ENCODE measurements at regions not wholly inside any gene's neighbourhood (a gene's known extent, or its start where the extent isn't known, plus 50 kb on each side); places are given as distances from the start of the nearest gene placed in this dataset.

- Histone ChIP-seq H3K36me3 (ENCODE audit: control insufficient read depth, insufficient read depth, low read length) (no peaks in the 10 kb centered on the region), H3K27me3 (ENCODE audit: control insufficient read depth, insufficient read depth, low read length) (no peaks in the 10 kb centered on the region), H3K4me3 (ENCODE audit: low read length) (no peak overlapping the region)
Observed at GRCh38 chr9:21567926-21568325, 85.8 kb upstream of the IFNE start.

DNA sequence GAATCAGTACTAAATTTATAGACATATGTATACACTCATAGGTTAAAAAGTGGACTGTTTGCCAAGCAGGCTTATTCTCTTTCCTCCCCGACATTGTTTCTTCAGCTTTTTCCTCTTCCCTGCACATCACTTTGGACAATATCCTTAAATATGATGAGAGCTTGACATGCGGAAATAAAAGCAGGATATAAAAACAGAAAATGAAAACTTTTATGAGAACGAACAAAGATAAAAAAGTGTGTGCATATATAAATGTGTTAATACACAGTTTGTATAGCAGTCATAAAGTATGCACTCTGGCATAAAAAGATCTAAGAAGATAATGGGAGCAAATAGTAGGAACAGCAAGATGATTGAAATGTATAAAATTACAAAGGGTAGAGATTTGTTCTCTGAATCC, 86.4 kb upstream of the IFNE start:
- Histone ChIP-seq H3K27me3 (ENCODE audit: control insufficient read depth, insufficient read depth, low read length) (no peaks in the 10 kb centered on the region), H3K9ac (ENCODE audit: low read length) (no peak overlapping the region)

More at GRCh38 chr9:21567926-21568325, 85.8 kb upstream of the IFNE start:
- Histone ChIP-seq H3K9ac (ENCODE audit: low read length) (no peak overlapping the region), H3K9me3 (ENCODE audit: control insufficient read depth, low read length) (no peaks in the 10 kb centered on the region), H3K4me1 (ENCODE audit: control insufficient read depth, insufficient read depth, low read length) (no peaks in the 10 kb centered on the region)

GRCh38 chr9:21569721-21570120, 87.6 kb upstream of the IFNE start:
- H3K4me3 ChIP-seq (ENCODE audit: low read length) = no peak overlapping the region
- no peaks in the 10 kb centered on the region for H3K36me3 ChIP-seq (ENCODE audit: control insufficient read depth, insufficient read depth, low read length)
- no peaks in the 10 kb centered on the region for H3K27me3 ChIP-seq (ENCODE audit: control insufficient read depth, insufficient read depth, low read length)
- no peak overlapping the region for H3K9ac ChIP-seq (ENCODE audit: low read length)
- no peaks in the 10 kb centered on the region for H3K4me1 ChIP-seq (ENCODE audit: control insufficient read depth, insufficient read depth, low read length)
- no peaks in the 10 kb centered on the region for H3K9me3 ChIP-seq (ENCODE audit: control insufficient read depth, low read length)

More for the DNA sequence above, 86.4 kb upstream of the IFNE start:
- H3K36me3 ChIP-seq (ENCODE audit: control insufficient read depth, insufficient read depth, low read length) = no peaks in the 10 kb centered on the region
- H3K4me1 ChIP-seq (ENCODE audit: control insufficient read depth, insufficient read depth, low read length) = no peaks in the 10 kb centered on the region
- H3K4me3 ChIP-seq (ENCODE audit: low read length) = no peak overlapping the region
- no peaks in the 10 kb centered on the region for H3K9me3 ChIP-seq (ENCODE audit: control insufficient read depth, low read length)

DNA sequence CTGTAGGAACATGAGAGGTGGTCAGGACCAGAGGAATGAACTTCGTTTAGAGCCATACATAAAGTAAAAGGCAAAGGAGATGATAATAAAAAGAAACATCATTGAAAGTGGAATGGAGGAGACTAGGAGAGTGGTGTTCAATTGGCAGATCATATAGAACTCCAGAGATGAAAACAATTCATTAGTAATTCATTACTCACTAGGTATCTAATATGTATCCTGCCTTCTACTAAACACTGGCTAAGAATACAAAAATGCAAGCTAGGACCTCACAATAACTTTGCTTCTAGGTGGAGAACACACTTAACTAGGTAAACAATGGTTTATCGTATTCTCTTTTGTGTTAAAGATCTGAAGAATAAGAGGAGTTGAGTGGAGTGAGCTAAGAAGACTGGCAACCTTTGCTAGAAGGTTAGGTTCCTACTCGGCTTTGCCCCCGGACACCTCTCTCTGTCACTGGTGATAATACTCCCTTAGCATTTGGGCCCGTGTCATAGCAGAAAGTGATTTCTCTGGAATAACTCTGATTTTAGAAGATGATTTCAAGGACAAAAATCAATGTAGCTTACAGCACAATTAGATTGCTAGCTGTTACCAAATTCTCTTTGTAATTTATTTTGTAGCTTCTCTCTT, 88.6 kb upstream of the IFNE start:
- Histone ChIP-seq H3K27me3 (ENCODE audit: control insufficient read depth, insufficient read depth, low read length) (no peaks in the 10 kb centered on the region), H3K9ac (ENCODE audit: low read length) (no peak overlapping the region), H3K36me3 (ENCODE audit: control insufficient read depth, insufficient read depth, low read length) (no peaks in the 10 kb centered on the region), H3K9me3 (ENCODE audit: control insufficient read depth, low read length) (no peaks in the 10 kb centered on the region), H3K4me3 (ENCODE audit: low read length) (no peak overlapping the region), H3K4me1 (ENCODE audit: control insufficient read depth, insufficient read depth, low read length) (no peaks in the 10 kb centered on the region)

GRCh38 chr9:21574261-21574660, 92.1 kb upstream of the IFNE start:
- Histone ChIP-seq H3K9ac (ENCODE audit: low read length) (no peak overlapping the region), H3K27me3 (ENCODE audit: control insufficient read depth, insufficient read depth, low read length) (no peaks in the 10 kb centered on the region), H3K4me1 (ENCODE audit: control insufficient read depth, insufficient read depth, low read length) (peaks cover 5% of the 10 kb centered on the region), H3K36me3 (ENCODE audit: control insufficient read depth, insufficient read depth, low read length) (no peaks in the 10 kb centered on the region), H3K9me3 (ENCODE audit: control insufficient read depth, low read length) (no peaks in the 10 kb centered on the region), H3K4me3 (ENCODE audit: low read length) (no peak overlapping the region)

GRCh38 chr9:21576331-21577189, 94.4 kb upstream of the IFNE start:
- no peaks in the 10 kb centered on the region for H3K36me3 ChIP-seq (ENCODE audit: control insufficient read depth, insufficient read depth, low read length)
- no peak overlapping the region for H3K9ac ChIP-seq (ENCODE audit: low read length)
- peaks cover 10% of the 10 kb centered on the region for H3K4me1 ChIP-seq (ENCODE audit: control insufficient read depth, insufficient read depth, low read length)
- H3K9me3 ChIP-seq (ENCODE audit: control insufficient read depth, low read length) = no peaks in the 10 kb centered on the region
- H3K4me3 ChIP-seq (ENCODE audit: low read length) = no peak overlapping the region
- no peaks in the 10 kb centered on the region for H3K27me3 ChIP-seq (ENCODE audit: control insufficient read depth, insufficient read depth, low read length)

DNA sequence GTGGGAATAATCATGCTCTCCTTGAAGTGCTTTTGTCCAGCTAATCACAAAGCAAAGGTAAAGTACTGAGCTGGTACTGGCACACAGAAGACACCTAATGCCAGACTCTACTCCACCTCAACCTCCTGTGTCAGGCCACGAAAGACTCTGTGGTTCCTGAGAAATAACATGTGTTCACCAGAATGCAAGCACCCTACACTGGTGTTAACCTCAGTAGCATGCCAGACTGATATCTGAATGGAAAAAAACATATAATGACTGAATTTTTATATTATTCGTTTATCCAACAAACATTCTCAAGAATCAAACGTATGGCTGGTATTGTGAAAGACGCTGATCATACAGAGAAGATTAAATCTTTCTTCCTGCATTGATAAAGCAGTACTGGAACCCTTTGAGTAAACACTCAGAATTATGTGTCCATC, 97.1 kb upstream of the IFNE start:
- Histone ChIP-seq H3K27me3 (ENCODE audit: control insufficient read depth, insufficient read depth, low read length) (no peaks in the 10 kb centered on the region), H3K4me3 (ENCODE audit: low read length) (no peak overlapping the region), H3K4me1 (ENCODE audit: control insufficient read depth, insufficient read depth, low read length) (peaks cover 10% of the 10 kb centered on the region), H3K36me3 (ENCODE audit: control insufficient read depth, insufficient read depth, low read length) (no peaks in the 10 kb centered on the region), H3K9ac (ENCODE audit: low read length) (no peak overlapping the region), H3K9me3 (ENCODE audit: control insufficient read depth, low read length) (no peaks in the 10 kb centered on the region)

DNA sequence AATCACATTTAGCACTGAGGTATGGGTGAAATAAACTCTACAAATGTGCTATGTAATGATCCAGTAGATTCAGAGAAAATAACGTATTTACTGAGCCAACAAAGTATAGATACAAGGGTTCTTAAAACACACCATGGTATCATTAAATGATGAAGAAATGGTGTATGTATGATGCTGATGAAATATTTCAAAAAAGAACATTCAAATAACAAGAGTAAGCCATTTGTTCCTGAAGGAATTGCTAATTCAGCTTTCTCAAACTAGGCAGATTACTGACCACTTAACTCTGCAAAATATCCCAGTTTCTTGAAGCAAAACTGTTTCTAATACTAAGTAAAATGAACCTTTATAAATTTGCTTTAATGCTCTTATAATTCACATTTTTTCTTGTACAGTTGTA, 97.6 kb upstream of the IFNE start:
- H3K36me3 ChIP-seq (ENCODE audit: control insufficient read depth, insufficient read depth, low read length) = no peaks in the 10 kb centered on the region
- no peak overlapping the region for H3K9ac ChIP-seq (ENCODE audit: low read length)
- H3K4me3 ChIP-seq (ENCODE audit: low read length) = no peak overlapping the region
- H3K4me1 ChIP-seq (ENCODE audit: control insufficient read depth, insufficient read depth, low read length) = peaks cover 10% of the 10 kb centered on the region
- H3K27me3 ChIP-seq (ENCODE audit: control insufficient read depth, insufficient read depth, low read length) = no peaks in the 10 kb centered on the region
- H3K9me3 ChIP-seq (ENCODE audit: control insufficient read depth, low read length) = no peaks in the 10 kb centered on the region

- Histone ChIP-seq H3K4me3 (ENCODE audit: low read length) (no peak overlapping the region), H3K9me3 (ENCODE audit: control insufficient read depth, low read length) (no peaks in the 10 kb centered on the region), H3K9ac (ENCODE audit: low read length) (no peak overlapping the region), H3K36me3 (ENCODE audit: control insufficient read depth, insufficient read depth, low read length) (no peaks in the 10 kb centered on the region), H3K27me3 (ENCODE audit: control insufficient read depth, insufficient read depth, low read length) (no peaks in the 10 kb centered on the region), H3K4me1 (ENCODE audit: control insufficient read depth, insufficient read depth, low read length) (peaks cover 10% of the 10 kb centered on the region)
Observed at GRCh38 chr9:21580636-21581378, 98.7 kb upstream of the IFNE start.

- H3K9me3 ChIP-seq (ENCODE audit: control insufficient read depth, low read length) = no peaks in the 10 kb centered on the region
- H3K36me3 ChIP-seq (ENCODE audit: control insufficient read depth, insufficient read depth, low read length) = no peaks in the 10 kb centered on the region
- H3K27me3 ChIP-seq (ENCODE audit: control insufficient read depth, insufficient read depth, low read length) = no peaks in the 10 kb centered on the region
- no peak overlapping the region for H3K9ac ChIP-seq (ENCODE audit: low read length)
- no peak overlapping the region for H3K4me3 ChIP-seq (ENCODE audit: low read length)
- H3K4me1 ChIP-seq (ENCODE audit: control insufficient read depth, insufficient read depth, low read length) = peaks cover 9% of the 10 kb centered on the region
Observed at GRCh38 chr9:21583628-21584377, 101.7 kb upstream of the IFNE start.

GRCh38 chr9:21584890-21585289, 102.8 kb upstream of the IFNE start:
- H3K4me1 ChIP-seq (ENCODE audit: control insufficient read depth, insufficient read depth, low read length) = no peaks in the 10 kb centered on the region
- no peak overlapping the region for H3K4me3 ChIP-seq (ENCODE audit: low read length)
- H3K9me3 ChIP-seq (ENCODE audit: control insufficient read depth, low read length) = no peaks in the 10 kb centered on the region
- H3K36me3 ChIP-seq (ENCODE audit: control insufficient read depth, insufficient read depth, low read length) = no peaks in the 10 kb centered on the region
- H3K9ac ChIP-seq (ENCODE audit: low read length) = no peak overlapping the region
- H3K27me3 ChIP-seq (ENCODE audit: control insufficient read depth, insufficient read depth, low read length) = no peaks in the 10 kb centered on the region

Measured in mucosa of stomach (tissue), 1 donor.